BLaER1 (cell line): ENCODE measurements at regions not wholly inside any gene's neighbourhood (a gene's known extent, or its start where the extent isn't known, plus 50 kb on each side); places are given as distances from the start of the nearest gene placed in this dataset.

Experiments
- H3K27ac ChIP-seq: shearing (Covaris generic); formaldehyde crosslinking; 2 replicates; pipeline ENCODE4 v1.8.1; 2022
- H3K27me3 ChIP-seq: shearing (Covaris generic); formaldehyde crosslinking; 2 replicates; pipeline ENCODE4 v1.8.1; 2022
- H3K36me3 ChIP-seq: shearing (Covaris generic); formaldehyde crosslinking; 2 replicates; pipeline ENCODE4 v1.8.1; 2022
- H3K4me1 ChIP-seq: shearing (Covaris generic); formaldehyde crosslinking; 2 replicates; pipeline ENCODE4 v1.8.1; 2022
- H3K4me2 ChIP-seq: shearing (Covaris generic); formaldehyde crosslinking; 2 replicates; pipeline ENCODE4 v1.8.1; 2022
- H3K4me3 ChIP-seq: shearing (Covaris generic); formaldehyde crosslinking; 2 replicates; pipeline ENCODE4 v1.8.1; 2022
- H3K9ac ChIP-seq: shearing (Covaris generic); formaldehyde crosslinking; 2 replicates; pipeline ENCODE4 v1.8.1; 2022
- H3K9me3 ChIP-seq: shearing (Covaris generic); formaldehyde crosslinking; 2 replicates; pipeline ENCODE4 v1.8.1; 2022
- H4K20me1 ChIP-seq: shearing (Covaris generic); formaldehyde crosslinking; 2 replicates; pipeline ENCODE4 v1.8.1; 2022
- Cebpa-rat ChIP-seq: shearing (Covaris generic); IDR thresholded peaks from 2 replicates; pipeline ENCODE4 v1.8.1; 2022

DNA sequence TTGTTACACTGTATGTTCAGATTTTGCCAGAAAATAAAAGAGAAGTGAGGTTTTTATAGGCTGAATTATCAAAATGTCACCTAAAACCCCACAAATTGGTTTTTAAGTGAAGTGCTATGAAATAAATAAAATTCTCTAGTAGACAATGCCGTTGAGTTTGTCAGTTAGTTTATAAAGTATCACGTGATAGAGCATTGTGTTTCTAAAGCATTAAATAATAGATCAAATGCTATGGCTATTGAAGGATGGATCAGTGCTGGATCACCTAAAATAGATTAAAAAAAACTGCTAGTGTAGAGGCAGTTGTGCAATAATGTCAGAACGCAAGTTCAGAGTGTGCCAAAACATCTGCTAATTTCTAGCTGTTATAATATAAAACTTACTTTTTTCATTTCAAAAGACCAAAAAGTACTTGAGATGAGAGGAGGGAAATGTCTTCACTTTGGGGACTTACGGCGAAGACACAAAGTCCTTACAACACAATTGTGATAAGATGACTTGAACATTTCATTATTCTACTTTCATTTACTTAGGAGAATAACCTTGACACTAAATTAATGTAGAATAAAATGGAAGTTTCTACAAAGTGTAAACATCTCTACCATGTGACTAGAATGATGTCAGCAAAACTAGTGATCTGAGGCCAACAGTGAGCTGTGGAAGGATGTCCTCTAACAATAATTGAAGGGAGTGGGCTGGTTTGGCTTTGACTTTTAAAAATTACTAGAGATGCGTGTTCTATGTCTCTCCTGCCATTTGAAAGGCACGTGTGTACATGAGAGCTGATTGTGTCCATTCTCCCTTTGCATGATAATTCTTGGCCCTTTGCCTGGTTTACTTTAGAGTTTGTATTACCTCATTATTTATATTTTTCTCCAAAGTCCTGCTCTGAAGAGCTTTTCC is 154.4 kb upstream of the PDE3A start:
- Histone ChIP-seq H3K27me3 (no peaks in the 10 kb centered on the region), H3K4me2 (no peak overlapping the region), H3K27ac (no peak overlapping the region), H4K20me1 (no peaks in the 10 kb centered on the region), H3K9me3 (no peaks in the 10 kb centered on the region), H3K9ac (no peak overlapping the region), H3K4me3 (no peak overlapping the region), H3K4me1 (peaks cover 4% of the 10 kb centered on the region; the same call in 1 of the 2 replicates), H3K36me3 (no peaks in the 10 kb centered on the region)
- no peak for TF ChIP-seq Cebpa-rat

DNA sequence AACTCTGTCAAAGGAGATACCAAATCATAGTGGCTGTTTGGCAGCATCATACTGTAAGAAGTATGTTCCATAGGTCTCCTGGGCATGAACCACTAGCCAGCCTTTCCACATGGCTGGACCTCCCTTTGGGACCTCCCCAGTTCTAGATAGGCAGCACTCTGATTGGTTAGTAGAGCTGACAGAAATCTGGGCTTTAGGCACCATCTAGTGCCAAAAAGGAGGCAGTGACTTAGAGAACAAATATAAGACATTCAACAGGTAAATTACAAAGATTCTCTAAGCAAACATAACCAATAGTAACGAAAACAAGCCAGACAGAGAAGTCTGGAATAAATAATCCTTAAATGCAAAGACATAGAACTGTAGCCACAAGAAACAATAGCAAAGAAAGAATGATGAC is 148.0 kb upstream of the PDE3A start:
- Histone ChIP-seq H3K4me3 (no peak overlapping the region), H3K9me3 (no peaks in the 10 kb centered on the region), H3K9ac (no peak overlapping the region), H3K4me1 (0 out of 2 replicates have a peak, but pooled peaks cover 6% of the 10 kb centered on the region), H3K4me2 (no peak overlapping the region), H3K36me3 (no peaks in the 10 kb centered on the region), H3K27me3 (no peaks in the 10 kb centered on the region), H4K20me1 (no peaks in the 10 kb centered on the region), H3K27ac (no peak overlapping the region)
- no peak for TF ChIP-seq Cebpa-rat

DNA sequence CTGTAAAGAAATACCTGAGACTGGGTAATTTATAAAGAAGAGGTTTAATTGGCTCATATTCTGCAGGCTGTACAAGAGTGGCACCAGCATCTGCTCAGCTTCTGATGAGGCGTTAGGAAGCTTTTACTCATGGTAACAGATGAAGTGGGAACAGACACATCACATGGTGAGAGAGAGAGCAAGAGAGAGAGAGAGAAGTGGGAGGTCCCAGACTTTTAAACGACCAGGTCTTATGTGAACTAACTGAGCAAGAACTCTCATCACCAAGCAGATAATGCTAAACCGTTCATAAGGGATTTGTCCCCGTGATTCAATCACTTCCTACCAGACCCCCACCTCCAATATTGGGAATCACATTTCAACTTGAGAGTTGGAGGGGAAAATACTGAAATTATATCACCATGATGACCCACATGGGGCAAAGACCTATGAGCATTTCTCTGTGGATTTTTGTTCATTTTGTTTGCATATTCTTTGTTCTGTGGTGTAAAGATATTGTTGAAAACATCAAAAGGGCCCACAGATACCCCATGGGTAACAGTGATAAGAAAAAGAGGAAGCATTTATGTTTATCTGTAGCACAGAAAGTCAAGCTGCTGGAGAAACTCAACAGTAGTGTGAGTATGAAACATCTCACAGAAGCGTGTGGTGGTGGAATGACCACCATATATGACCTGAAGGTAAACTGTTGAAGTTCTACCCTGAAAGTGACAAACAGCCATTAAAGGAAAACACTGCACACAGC is 135.2 kb upstream of the PDE3A start:
- no peak overlapping the region for H3K27ac ChIP-seq
- H3K9ac ChIP-seq: no peak overlapping the region
- H4K20me1 ChIP-seq: no peaks in the 10 kb centered on the region
- TF ChIP-seq Cebpa-rat: no peak
- H3K27me3 ChIP-seq: no peaks in the 10 kb centered on the region
- H3K4me1 ChIP-seq: no peaks in the 10 kb centered on the region
- H3K4me2 ChIP-seq: no peak overlapping the region
- H3K36me3 ChIP-seq: no peaks in the 10 kb centered on the region
- no peak overlapping the region for H3K4me3 ChIP-seq
- peaks cover 19% of the 10 kb centered on the region for H3K9me3 ChIP-seq

DNA sequence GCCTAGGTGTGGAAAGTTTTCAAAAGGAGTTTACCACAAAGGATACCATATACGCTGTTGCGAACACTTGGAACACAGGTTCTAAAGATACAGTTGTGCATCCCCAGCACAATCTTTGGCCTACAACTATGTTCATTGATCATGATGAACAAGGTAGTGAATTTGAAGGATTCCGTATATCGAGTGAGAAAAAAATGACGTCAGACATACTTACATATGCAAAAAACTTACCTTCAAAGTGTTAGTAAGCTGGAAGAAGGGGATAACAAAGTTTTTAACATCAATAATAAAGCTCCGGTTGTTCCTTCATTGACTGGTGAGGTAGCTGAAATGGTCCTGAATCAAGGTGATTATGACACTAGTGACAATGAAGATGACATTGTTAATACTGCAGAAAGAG is 133.9 kb upstream of the PDE3A start:
- H3K36me3 ChIP-seq: no peaks in the 10 kb centered on the region
- no peaks in the 10 kb centered on the region for H3K4me1 ChIP-seq
- no peak overlapping the region for H3K27ac ChIP-seq
- peaks cover 19% of the 10 kb centered on the region for H3K9me3 ChIP-seq
- TF ChIP-seq Cebpa-rat: no peak
- no peak overlapping the region for H3K9ac ChIP-seq
- no peaks in the 10 kb centered on the region for H3K27me3 ChIP-seq
- H3K4me2 ChIP-seq: no peak overlapping the region
- no peaks in the 10 kb centered on the region for H4K20me1 ChIP-seq
- H3K4me3 ChIP-seq: no peak overlapping the region

DNA sequence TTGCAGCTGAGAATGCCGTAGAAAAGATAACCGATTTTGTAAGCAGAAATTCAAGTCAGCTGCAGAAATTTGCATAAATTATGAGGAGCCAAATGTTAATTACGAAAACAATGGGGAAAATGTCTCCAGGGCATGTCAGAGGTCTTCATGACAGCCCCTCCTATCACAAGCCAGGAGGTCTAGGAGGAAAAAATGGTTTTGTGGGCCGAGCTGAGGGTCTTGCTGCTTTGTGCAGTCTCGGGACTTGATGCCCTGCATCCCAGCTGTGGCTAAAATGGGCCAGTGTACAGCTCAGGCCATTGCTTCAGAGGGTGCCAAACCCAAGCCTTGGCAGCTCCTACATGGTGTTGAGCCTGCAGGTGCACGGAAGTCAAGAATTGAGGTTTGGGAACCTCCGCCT is 131.2 kb upstream of the PDE3A start:
- no peaks in the 10 kb centered on the region for H3K4me1 ChIP-seq
- no peaks in the 10 kb centered on the region for H3K27me3 ChIP-seq
- no peak overlapping the region for H3K27ac ChIP-seq
- no peak overlapping the region for H3K4me3 ChIP-seq
- peaks cover 10% of the 10 kb centered on the region; the same call in 1 of the 2 replicates for H3K9me3 ChIP-seq
- H3K36me3 ChIP-seq: no peaks in the 10 kb centered on the region
- H3K4me2 ChIP-seq: no peak overlapping the region
- H4K20me1 ChIP-seq: no peaks in the 10 kb centered on the region
- no peak overlapping the region for H3K9ac ChIP-seq
- no peak for TF ChIP-seq Cebpa-rat

DNA sequence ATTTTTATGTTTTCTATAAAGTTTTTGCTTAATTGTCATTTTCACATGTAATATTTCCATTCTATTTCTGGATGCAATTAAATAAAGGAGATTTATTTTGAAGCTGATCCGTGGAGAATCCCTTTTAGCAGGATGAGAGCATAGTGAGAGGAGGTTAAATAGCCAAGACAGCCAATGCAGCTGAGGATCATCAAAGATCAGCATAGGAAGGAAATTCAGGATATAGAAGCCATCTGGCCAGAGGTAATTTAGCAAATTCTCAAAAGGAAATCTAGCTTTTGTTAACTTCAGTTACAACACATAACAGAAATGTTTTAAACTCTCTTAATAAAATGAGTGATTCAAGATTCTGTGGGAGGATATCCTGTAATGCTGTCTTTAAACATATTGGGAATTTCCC is 122.8 kb upstream of the PDE3A start:
- Histone ChIP-seq H3K4me2 (no peak overlapping the region), H3K4me3 (no peak overlapping the region), H3K27me3 (no peaks in the 10 kb centered on the region), H3K9me3 (peaks cover 8% of the 10 kb centered on the region), H3K36me3 (no peaks in the 10 kb centered on the region), H3K27ac (no peak overlapping the region), H3K4me1 (no peaks in the 10 kb centered on the region), H3K9ac (no peak overlapping the region), H4K20me1 (no peaks in the 10 kb centered on the region)
- no peak for TF ChIP-seq Cebpa-rat

DNA sequence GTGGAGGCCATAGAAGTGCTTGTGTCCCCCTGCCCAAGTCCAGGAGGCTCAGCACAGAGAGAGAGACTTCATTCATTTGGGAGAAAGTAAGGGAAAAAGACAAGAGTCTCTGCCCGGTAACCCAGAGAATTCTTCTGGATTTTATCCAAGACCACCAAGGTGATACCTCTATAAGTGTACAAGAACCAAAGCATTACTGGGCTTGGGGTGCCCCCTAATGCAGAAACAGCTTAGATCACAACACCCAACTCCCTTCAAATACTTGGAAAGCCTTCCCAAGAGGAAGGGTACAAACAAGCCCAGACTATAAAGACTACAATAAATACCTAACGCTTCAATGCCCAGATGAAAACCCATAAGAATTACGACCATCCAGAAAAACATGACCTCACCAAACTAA is 119.7 kb upstream of the PDE3A start:
- Histone ChIP-seq H3K27me3 (no peaks in the 10 kb centered on the region), H3K9me3 (peaks cover 8% of the 10 kb centered on the region), H4K20me1 (no peaks in the 10 kb centered on the region), H3K4me1 (no peaks in the 10 kb centered on the region), H3K9ac (no peak overlapping the region), H3K4me3 (no peak overlapping the region), H3K4me2 (no peak overlapping the region), H3K36me3 (no peaks in the 10 kb centered on the region), H3K27ac (no peak overlapping the region)
- no peak for TF ChIP-seq Cebpa-rat

DNA sequence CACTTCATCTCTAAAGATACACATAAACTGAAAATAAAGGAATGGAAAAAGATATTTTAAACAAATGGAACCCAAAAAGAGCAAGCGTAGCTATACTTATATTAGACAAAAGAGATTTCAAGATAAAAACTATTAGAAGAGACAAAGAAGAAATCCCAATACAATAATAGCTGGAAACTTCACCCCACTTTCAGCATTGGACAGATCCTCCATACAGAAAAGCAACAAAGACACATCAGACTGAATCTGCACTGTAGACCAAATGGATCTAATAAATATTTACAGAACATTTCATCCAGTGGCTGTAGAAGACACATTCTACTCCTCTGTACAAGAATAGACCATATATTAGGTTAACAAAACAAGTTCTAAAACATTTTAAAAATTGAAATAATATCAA is 117.6 kb upstream of the PDE3A start:
- TF ChIP-seq Cebpa-rat: no peak
- Histone ChIP-seq H3K27ac (no peak overlapping the region), H3K9me3 (peaks cover 8% of the 10 kb centered on the region), H3K27me3 (no peaks in the 10 kb centered on the region), H4K20me1 (no peaks in the 10 kb centered on the region), H3K4me1 (no peaks in the 10 kb centered on the region), H3K4me2 (no peak overlapping the region), H3K4me3 (no peak overlapping the region), H3K36me3 (no peaks in the 10 kb centered on the region), H3K9ac (no peak overlapping the region)

DNA sequence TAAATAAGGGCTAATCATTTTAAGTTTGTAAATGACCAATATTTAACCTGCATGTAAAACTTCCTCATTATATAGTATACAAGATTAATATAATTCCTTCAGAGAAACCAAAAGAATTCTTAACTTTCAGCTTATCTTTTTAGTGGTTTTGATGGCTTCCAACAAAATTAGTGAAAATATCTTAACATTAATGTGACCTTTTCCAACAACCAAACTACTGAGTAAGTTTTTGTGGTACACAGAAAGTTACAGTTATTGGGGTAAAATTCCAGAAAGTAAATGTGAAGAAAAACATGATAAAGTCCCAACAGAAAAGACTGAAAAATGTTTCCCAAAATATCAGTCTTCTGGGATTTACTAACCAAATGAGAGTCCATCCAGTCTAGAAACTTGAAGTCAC is 111.0 kb upstream of the PDE3A start:
- H3K4me3 ChIP-seq: no peak overlapping the region
- no peak overlapping the region for H3K27ac ChIP-seq
- no peaks in the 10 kb centered on the region for H3K36me3 ChIP-seq
- no peaks in the 10 kb centered on the region for H3K9me3 ChIP-seq
- no peaks in the 10 kb centered on the region for H4K20me1 ChIP-seq
- no peaks in the 10 kb centered on the region for H3K27me3 ChIP-seq
- H3K9ac ChIP-seq: no peak overlapping the region
- no peak overlapping the region for H3K4me2 ChIP-seq
- no peaks in the 10 kb centered on the region for H3K4me1 ChIP-seq
- TF ChIP-seq Cebpa-rat: no peak

DNA sequence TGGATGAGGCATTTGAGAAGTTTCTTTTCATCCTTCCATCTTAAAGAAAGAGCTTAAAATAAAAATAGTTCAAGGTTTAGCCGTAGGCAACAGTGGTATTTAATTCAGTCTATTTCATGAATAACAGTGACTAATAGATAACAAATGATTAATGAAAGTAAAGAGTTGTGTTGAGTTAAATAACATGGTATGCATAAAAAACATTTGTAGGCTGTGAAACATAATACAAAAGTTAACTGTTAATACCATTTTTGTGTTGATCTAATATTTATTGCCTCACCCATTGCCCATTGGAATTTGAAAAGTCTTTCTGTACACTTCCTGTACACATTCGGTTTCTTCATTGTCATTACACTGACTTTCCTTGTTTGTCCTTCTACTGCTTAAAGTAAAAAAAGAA is 108.6 kb upstream of the PDE3A start:
- Histone ChIP-seq H3K9me3 (no peaks in the 10 kb centered on the region), H3K27ac (no peak overlapping the region), H3K36me3 (no peaks in the 10 kb centered on the region), H3K9ac (no peak overlapping the region), H3K4me3 (no peak overlapping the region), H3K4me1 (no peaks in the 10 kb centered on the region), H3K4me2 (no peak overlapping the region), H4K20me1 (no peaks in the 10 kb centered on the region), H3K27me3 (no peaks in the 10 kb centered on the region)
- no peak for TF ChIP-seq Cebpa-rat
